Left ventricle myocardium inferior (tissue), 1 donor: ENCODE measurements at regions not wholly inside any gene's neighbourhood (a gene's known extent, or its start where the extent isn't known, plus 50 kb on each side); places are given as distances from the start of the nearest gene placed in this dataset.

ENCODE experiments used
- DNase-seq: peaks from one replicate; pipeline ENCODE4 v3.0.0-alpha.2; 2020
- H3K27ac ChIP-seq: fragments of 200-600 bp; replicated peaks from 2 replicates; pipeline ENCODE4 v1.8.0; 2021
- H3K27me3 ChIP-seq: fragments of 200-600 bp; 2 replicates; pipeline ENCODE4 v1.8.0; 2021; ENCODE audit warnings: low read depth
- H3K36me3 ChIP-seq: fragments of 200-600 bp; 2 replicates; pipeline ENCODE4 v1.8.0; 2021
- H3K4me1 ChIP-seq: fragments of 200-600 bp; 2 replicates; pipeline ENCODE4 v1.8.0; 2021
- H3K4me3 ChIP-seq: fragments of 200-600 bp; 2 replicates; pipeline ENCODE4 v1.8.0; 2021; ENCODE audit warnings: mild to moderate bottlenecking, moderate library complexity
- H3K9me3 ChIP-seq: fragments of 200-600 bp; replicated peaks from 2 replicates; pipeline ENCODE4 v1.8.0; 2021
- intact Hi-C: fragments of 100-400 bp; cut with micrococcal nuclease; formaldehyde crosslinking; loops from one replicate; pipeline ENCODE4 v1.11.0; 2022
- TF ChIP-seq, protein P1 (sequence below): fragments of 200-600 bp; IDR thresholded peaks from 2 replicates; pipeline ENCODE4 v1.8.0; 2021; ENCODE audit warnings: antibody characterized with exemption, mild to moderate bottlenecking, borderline replicate concordance
- donor health status: DM: no; HTN: yes; CAD: no; lungs with severe emphysema.

DNA sequence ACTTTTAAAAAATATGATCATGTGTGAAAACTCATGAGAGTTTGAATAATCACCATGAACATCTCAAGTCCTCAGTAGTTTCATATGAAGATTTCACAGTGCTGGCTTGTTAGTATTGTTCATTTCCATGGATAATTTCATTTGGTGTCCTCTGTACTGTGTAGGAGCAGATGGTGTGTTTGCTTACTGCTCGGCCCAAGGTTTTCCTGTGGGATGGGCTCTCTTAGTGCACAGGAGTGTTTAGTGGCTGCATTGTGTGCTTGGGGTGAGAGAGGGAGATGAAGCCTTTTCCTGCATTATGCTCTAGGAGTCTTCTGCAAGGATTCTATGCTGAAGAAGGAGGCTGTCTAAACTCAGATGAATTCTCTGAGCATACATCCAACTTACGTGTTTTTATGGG, 270.6 kb downstream of the SOCS6 start:
- intact Hi-C loops, result no loop called here
- TF ChIP-seq, protein P1, sequence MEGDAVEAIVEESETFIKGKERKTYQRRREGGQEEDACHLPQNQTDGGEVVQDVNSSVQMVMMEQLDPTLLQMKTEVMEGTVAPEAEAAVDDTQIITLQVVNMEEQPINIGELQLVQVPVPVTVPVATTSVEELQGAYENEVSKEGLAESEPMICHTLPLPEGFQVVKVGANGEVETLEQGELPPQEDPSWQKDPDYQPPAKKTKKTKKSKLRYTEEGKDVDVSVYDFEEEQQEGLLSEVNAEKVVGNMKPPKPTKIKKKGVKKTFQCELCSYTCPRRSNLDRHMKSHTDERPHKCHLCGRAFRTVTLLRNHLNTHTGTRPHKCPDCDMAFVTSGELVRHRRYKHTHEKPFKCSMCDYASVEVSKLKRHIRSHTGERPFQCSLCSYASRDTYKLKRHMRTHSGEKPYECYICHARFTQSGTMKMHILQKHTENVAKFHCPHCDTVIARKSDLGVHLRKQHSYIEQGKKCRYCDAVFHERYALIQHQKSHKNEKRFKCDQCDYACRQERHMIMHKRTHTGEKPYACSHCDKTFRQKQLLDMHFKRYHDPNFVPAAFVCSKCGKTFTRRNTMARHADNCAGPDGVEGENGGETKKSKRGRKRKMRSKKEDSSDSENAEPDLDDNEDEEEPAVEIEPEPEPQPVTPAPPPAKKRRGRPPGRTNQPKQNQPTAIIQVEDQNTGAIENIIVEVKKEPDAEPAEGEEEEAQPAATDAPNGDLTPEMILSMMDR, result no peak
- no peak overlapping the region for H3K4me3 ChIP-seq
- H3K27ac ChIP-seq, result no peak overlapping the region
- no peak for DNase-seq
- no peaks in the 10 kb centered on the region for H3K27me3 ChIP-seq
- H3K36me3 ChIP-seq, result no peaks in the 10 kb centered on the region
- H3K9me3 ChIP-seq, result no peaks in the 10 kb centered on the region
- H3K4me1 ChIP-seq, result no peaks in the 10 kb centered on the region

DNA sequence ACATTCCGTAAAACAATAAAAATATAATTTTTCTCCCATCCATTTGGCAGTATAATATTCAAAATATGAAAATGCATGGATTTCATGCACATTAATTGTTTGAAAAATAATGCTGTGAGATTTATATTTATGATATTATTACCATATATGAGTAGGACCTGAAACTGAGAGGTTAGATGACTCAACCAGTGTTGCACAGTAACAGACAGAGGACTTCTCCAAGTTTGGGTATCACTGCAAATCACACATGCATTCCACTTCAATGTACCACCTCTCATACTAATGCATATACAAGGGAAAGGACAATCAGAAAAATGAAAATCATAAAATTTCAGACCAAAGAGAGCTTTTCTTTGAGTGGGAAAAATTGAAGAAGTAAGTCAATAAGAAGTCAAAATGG, 269.5 kb downstream of the SOCS6 start:
- TF ChIP-seq, protein P1, result no peak
- no peak overlapping the region for H3K27ac ChIP-seq
- no peak overlapping the region for H3K4me3 ChIP-seq
- H3K27me3 ChIP-seq, result no peaks in the 10 kb centered on the region
- DNase-seq, result no peak
- H3K4me1 ChIP-seq, result no peaks in the 10 kb centered on the region
- H3K9me3 ChIP-seq, result no peaks in the 10 kb centered on the region
- no peaks in the 10 kb centered on the region for H3K36me3 ChIP-seq
- intact Hi-C loops, result no loop called here

DNA sequence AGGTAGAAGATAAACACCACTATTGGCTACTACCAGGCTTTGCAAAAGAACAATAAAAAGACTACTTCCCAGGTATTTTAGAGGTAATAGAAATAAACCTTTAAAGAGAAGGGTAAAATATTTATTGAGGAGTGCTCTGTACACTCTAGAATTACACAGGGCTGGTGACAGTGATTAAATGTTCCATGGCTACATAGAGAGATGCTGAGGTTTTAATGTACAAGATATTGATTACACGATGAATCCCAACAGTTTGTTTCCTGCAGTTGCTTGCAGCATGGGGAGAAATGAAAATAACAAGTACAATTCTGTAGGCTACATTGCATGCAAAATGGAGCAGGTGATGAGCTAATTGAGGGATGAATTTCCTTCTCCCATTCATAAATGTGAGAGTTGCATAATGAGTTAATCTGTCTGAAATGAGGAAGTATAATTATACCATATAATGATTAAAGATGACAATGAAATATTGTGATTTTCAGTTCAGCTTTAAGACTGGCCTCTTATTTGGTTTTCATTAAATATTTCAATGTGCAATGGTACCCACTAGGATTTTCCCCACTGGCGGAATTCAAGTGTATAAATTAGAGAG, 266.1 kb downstream of the SOCS6 start:
- no peak overlapping the region for H3K27ac ChIP-seq
- intact Hi-C loops, result no loop called here
- no peaks in the 10 kb centered on the region for H3K4me1 ChIP-seq
- DNase-seq, result no peak
- H3K36me3 ChIP-seq, result no peaks in the 10 kb centered on the region
- no peak overlapping the region for H3K4me3 ChIP-seq
- no peaks in the 10 kb centered on the region for H3K9me3 ChIP-seq
- TF ChIP-seq, protein P1, result no peak
- no peaks in the 10 kb centered on the region for H3K27me3 ChIP-seq

DNA sequence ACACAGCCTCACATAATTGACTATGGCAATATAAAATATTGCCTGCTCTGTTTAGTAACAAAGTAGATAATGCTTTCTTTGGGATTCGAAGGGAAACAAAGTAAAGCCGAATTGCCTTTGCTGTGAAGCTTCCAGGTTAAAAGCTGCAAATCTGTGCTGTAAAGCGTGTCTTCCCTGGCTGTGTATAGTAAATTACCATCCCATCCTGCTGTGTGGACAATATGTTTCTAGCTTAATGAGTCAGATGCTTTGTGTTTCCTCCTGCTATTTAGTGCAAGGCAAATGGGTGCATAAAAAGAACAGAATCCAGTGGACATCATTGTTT, 265.1 kb downstream of the SOCS6 start:
- Histone ChIP-seq H3K4me3 (no peak overlapping the region), H3K36me3 (no peaks in the 10 kb centered on the region), H3K9me3 (no peaks in the 10 kb centered on the region), H3K4me1 (no peaks in the 10 kb centered on the region), H3K27ac (no peak overlapping the region), H3K27me3 (no peaks in the 10 kb centered on the region)
- intact Hi-C loops, result no loop called here
- no peak for DNase-seq
- TF ChIP-seq, protein P1, result no peak

DNA sequence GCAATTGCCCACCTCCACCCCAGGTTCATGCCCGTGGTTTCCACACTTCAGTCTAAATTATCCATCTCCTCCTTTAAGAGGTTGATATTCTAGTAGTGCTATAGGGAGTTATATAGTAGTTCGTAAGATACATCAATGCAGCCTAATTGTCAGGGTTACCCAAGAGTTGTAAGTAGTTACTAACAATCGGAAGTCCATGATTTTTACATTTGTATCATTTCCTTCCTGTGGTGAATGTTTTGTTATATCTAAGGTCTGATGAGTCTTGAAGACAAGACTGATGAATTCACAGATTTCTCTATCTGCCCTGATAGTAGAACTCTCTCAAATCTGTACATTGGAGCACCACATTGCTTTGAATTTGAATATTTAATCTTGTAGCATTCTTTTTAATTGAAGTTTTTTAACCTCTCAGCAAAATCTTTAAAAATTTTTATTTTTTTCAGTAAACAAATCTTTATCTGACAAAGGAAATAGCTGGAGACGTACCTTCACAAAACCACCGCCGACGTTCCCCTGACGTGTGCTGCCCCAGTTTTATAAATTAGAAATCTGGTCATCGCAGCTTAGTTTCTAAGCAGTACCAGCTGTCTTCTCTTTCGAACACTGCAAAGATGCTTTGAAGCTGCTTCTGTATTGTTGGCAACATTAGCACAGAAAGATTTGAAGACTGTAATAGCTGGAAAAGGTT, 264.5 kb downstream of the SOCS6 start:
- no peak for DNase-seq
- intact Hi-C loops, result no loop called here
- Histone ChIP-seq H3K9me3 (no peaks in the 10 kb centered on the region), H3K27me3 (no peaks in the 10 kb centered on the region), H3K27ac (no peak overlapping the region), H3K4me3 (no peak overlapping the region), H3K36me3 (no peaks in the 10 kb centered on the region), H3K4me1 (no peaks in the 10 kb centered on the region)
- TF ChIP-seq, protein P1, result no peak
